Stimulated activated CD4-positive, alpha-beta T cell treated with anti-CD3 and anti-CD28 coated beads, TNF-alpha, amount 100 ng/mL, for 48 hours (primary cell): ENCODE measurements at regions not wholly inside any gene's neighbourhood (a gene's known extent, or its start where the extent isn't known, plus 50 kb on each side); places are given as distances from the start of the nearest gene placed in this dataset.
"Not testable (repeated sequence)": the region's sequence is repeated elsewhere in the genome, so short reads cannot be mapped to it uniquely, and the experiment has no call there.

Experiments
- DNase-seq, 3 donors: peaks; one replicate each; pipeline ENCODE4 v3.0.0-alpha.2; 2020; ENCODE audit warnings: low read depth in 3 of 3

GRCh38 chr6:71720705-71721104 lies 165.6 kb upstream of the RIMS1 start:
- DNase-seq, result no peak

GRCh38 chr6:71721642-71722041 lies 164.7 kb upstream of the RIMS1 start:
- DNase-seq, result no peak

- no peak for DNase-seq
These were observed 163.6 kb upstream of the RIMS1 start for GRCh38 chr6:71722736-71723135.

GRCh38 chr6:71724456-71725125 lies 161.8 kb upstream of the RIMS1 start:
- no peak for DNase-seq

GRCh38 chr6:71725126-71725470 lies 161.3 kb upstream of the RIMS1 start:
- DNase-seq, result no peak

- DNase-seq, result no peak
These were observed 160.2 kb upstream of the RIMS1 start for GRCh38 chr6:71726121-71726520.

- DNase-seq, result no peak
These were observed 158.6 kb upstream of the RIMS1 start for GRCh38 chr6:71727632-71728294.

GRCh38 chr6:71730284-71730683 lies 156.1 kb upstream of the RIMS1 start:
- DNase-seq, result no peak

GRCh38 chr6:71733970-71734899 lies 152.1 kb upstream of the RIMS1 start:
- DNase-seq, result no peak

GRCh38 chr6:71737953-71738352 lies 148.4 kb upstream of the RIMS1 start:
- DNase-seq, result no peak

GRCh38 chr6:71745525-71745924 lies 140.8 kb upstream of the RIMS1 start:
- no peak for DNase-seq

GRCh38 chr6:71766146-71766760 lies 120.1 kb upstream of the RIMS1 start:
- DNase-seq, result no peak

- DNase-seq, result no peak
These were observed 119.6 kb upstream of the RIMS1 start for GRCh38 chr6:71766796-71767195.

- DNase-seq, result no peak
These were observed 118.0 kb upstream of the RIMS1 start for GRCh38 chr6:71768356-71768755.

- no peak for DNase-seq
These were observed 77.5 kb upstream of the RIMS1 start for GRCh38 chr6:71808865-71809264.

- DNase-seq, result no peak
These were observed 75.5 kb upstream of the RIMS1 start for GRCh38 chr6:71810880-71811279.

GRCh38 chr6:71822625-71823024 lies 63.7 kb upstream of the RIMS1 start:
- DNase-seq, result no peak

- DNase-seq, result not testable (repeated sequence)
These were observed 54.1 kb upstream of the RIMS1 start for GRCh38 chr6:71832110-71832764.
